OCI-LY1 (cell line): ENCODE measurements at regions not wholly inside any gene's neighbourhood (a gene's known extent, or its start where the extent isn't known, plus 50 kb on each side); places are given as distances from the start of the nearest gene placed in this dataset.

Source experiments
- EZH2 ChIP-seq: fragments of 200-600 bp; sonication (generic), shearing (Covaris generic); IDR thresholded peaks from 2 replicates; pipeline ENCODE4 v1.8.0; 2017; ENCODE audit warnings: borderline replicate concordance, mixed run types, mild to moderate bottlenecking, antibody characterized with exemption, low read length, moderate library complexity, mixed read lengths
- TF ChIP-seq, protein P1 (sequence below): fragments of 200-600 bp; sonication (generic), shearing (Covaris generic); IDR thresholded peaks from 2 replicates; pipeline ENCODE4 v1.5.1; 2017; ENCODE audit warnings: mild to moderate bottlenecking, antibody characterized with exemption, low read length, moderate library complexity, mixed read lengths

DNA sequence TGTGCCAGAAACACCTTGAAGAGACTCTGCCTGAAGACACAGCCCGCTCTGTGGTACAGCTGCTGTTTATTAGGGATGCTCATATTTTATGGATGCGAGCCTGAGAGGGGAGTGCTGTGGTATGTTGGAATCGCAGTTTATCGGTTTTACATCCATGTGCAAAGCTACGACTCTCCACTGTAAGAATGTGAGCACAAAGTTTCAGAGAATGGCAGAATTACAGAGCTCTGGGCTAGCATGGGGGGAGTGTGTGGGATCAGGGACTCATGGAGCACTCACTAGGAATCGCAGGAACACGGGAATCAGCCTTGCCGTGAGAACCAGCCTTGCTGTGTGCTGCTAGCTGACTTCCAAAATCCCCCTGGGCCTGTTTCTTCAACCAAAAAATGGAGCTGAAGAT, 199.9 kb downstream of the RNF144A start:
- TF ChIP-seq, protein P1, sequence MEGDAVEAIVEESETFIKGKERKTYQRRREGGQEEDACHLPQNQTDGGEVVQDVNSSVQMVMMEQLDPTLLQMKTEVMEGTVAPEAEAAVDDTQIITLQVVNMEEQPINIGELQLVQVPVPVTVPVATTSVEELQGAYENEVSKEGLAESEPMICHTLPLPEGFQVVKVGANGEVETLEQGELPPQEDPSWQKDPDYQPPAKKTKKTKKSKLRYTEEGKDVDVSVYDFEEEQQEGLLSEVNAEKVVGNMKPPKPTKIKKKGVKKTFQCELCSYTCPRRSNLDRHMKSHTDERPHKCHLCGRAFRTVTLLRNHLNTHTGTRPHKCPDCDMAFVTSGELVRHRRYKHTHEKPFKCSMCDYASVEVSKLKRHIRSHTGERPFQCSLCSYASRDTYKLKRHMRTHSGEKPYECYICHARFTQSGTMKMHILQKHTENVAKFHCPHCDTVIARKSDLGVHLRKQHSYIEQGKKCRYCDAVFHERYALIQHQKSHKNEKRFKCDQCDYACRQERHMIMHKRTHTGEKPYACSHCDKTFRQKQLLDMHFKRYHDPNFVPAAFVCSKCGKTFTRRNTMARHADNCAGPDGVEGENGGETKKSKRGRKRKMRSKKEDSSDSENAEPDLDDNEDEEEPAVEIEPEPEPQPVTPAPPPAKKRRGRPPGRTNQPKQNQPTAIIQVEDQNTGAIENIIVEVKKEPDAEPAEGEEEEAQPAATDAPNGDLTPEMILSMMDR = no peak
- TF ChIP-seq EZH2 = no peak
